ENCODE measurements at regions not wholly inside any gene's neighbourhood (a gene's known extent, or its start where the extent isn't known, plus 50 kb on each side); places are given as distances from the start of the nearest gene placed in this dataset.

- no peak for DNase-seq
Observed at GRCh38 chr13:33891196-33891742, 73.3 kb downstream of the RFC3 start.

- no peak for DNase-seq
Observed at GRCh38 chr13:33893559-33893958, 75.6 kb downstream of the RFC3 start.

GRCh38 chr13:33904431-33904830 lies 86.5 kb downstream of the RFC3 start:
- no peak for DNase-seq

DNA sequence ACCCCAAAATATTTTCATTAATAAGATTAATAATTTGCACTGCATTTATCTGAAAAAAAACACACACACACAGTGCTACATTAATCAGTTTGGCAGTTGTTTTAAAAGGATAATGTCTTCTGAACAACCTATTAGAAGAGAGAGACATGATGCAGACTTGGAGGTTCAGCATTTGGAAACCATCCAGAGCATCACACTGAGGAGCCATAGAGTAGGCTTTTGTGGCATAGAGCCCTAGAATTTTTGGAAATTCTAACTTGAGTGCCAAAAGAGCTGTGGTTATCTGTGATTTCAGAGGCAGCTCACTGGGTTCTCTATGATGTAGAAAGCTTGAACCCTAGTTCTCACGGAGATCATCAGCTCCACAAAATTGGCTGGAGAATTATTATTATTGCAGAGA lies 90.2 kb downstream of the RFC3 start:
- DNase-seq = no peak

GRCh38 chr13:33910255-33910654 lies 92.3 kb downstream of the RFC3 start:
- DNase-seq = no peak

- DNase-seq = no peak
Observed at GRCh38 chr13:33911521-33911920, 93.6 kb downstream of the RFC3 start.

DNA sequence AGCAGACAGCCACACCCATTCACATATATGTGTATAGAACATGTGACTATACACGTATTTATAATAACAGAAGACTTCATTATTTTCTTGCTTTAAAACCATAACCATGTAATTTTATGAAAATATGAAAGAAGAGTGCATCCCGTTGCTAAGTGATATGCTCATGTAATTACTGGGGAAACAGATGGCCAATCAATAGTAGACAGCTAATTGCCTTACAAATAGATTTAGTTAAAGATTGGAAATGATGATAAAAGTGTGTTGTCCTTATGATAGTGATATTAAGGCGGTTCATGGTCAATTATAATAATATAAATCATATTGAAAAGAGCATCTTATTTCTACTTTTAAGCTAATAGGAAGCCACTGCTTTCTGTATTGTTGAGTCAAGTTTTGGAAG lies 95.9 kb downstream of the RFC3 start:
- DNase-seq = no peak

GRCh38 chr13:33917190-33917589 lies 99.2 kb downstream of the RFC3 start:
- no peak for DNase-seq

GRCh38 chr13:33918199-33918932 lies 100.4 kb downstream of the RFC3 start:
- DNase-seq = no peak

DNA sequence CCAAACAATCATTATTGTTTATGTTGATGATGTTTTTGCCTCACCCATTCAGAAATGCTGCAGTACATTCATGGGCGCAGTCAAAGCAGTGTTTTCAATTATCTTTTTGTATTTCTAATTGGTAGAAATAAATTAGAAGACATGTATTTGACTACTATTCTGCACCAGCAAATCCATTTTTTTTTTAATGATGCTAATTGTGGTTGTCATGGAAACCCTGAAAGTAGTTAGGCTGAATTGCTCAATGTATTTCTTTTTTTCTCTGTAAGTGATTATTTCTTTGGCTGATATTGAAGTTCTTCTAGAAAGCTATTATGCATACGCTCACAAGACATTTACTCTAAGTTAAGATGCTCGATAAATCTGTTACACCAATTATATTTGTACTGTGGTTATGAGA lies 101.2 kb downstream of the RFC3 start:
- DNase-seq = no peak

- no peak for DNase-seq
Observed at GRCh38 chr13:33925563-33925962, 107.6 kb downstream of the RFC3 start.

- DNase-seq = no peak
Observed at GRCh38 chr13:33927315-33927714, 109.4 kb downstream of the RFC3 start.

DNA sequence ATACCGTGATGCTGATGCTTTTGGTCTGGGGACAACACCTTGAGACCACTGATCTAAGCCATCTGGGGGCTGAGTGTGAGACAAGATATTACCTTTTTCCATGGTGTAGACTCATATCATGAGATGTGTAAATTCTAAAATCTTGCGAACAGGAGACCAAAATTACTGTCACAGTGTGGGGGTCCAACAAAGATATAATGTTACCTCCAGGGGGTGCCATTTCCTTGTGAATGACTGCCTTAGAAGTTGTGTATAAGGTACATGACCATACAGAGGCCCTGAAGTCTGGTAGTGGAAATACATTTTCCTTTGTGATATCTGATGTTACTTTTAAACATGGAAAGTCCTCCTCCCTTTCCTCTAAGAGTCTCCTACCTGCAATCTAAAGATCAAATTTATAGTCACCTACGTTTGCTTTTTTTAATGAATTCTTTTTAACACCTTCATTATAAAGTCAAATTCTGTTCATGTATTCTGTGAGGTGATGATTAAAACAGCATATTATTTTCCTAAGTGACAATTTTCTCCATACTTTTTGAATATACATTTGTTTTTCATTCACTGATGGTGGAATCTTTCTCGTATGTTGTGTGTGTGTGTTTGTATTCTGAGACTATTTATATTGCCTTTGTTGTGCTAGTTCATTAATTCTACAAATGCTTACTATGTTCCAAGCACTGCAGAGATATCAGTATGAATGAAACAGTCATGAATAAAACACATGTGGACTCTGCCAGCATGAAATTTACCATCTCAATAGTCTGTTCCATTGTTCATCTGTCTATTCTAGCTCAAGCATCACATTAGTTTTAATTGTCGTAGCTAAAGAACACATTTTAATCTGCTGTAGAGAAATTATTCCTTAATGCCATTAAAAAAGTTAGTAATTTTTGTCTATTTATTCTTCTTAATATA lies 113.7 kb downstream of the RFC3 start:
- DNase-seq = no peak

- no peak for DNase-seq
Observed at GRCh38 chr13:33932769-33933406, 114.9 kb downstream of the RFC3 start.

GRCh38 chr13:33933810-33934209 lies 115.9 kb downstream of the RFC3 start:
- no peak for DNase-seq

DNA sequence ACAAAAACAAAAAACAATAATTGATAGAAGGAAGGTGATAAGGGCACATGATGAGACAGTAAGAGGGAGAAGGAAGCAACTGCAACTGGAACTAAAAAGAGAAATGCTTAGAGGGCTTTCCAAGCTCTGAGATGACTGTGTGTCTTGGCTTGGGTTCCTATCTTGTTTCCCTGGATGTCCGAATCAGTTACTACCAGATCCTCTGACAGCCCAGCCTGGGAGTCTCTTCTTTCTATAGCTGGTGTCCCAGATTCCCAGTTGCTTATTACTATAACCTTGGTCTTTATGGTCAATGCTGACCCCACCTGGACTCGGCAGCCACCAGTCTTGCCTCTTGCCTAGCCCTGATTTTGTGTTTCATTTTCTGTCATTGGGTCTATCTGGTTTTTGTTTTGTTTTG lies 116.4 kb downstream of the RFC3 start:
- DNase-seq = no peak

DNA sequence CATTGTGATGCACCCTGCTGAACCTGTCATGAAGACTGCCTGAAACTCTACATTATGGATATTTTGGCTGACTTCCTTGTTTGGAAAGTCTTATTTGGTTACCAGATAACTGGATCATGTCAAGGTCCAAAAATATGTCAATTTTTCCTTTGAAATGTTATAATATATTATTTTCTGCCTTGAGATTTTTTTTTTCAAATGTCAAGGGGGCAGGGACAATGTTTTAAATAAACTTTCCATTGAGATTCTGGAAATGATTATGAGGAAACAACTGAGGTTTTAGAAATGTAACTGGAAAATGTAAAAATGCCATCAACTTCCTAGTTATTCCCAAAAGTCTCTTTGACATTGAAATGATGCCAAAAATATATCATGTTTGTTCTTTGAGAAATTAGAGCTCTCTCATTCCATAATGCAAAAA lies 117.0 kb downstream of the RFC3 start:
- no peak for DNase-seq

DNA sequence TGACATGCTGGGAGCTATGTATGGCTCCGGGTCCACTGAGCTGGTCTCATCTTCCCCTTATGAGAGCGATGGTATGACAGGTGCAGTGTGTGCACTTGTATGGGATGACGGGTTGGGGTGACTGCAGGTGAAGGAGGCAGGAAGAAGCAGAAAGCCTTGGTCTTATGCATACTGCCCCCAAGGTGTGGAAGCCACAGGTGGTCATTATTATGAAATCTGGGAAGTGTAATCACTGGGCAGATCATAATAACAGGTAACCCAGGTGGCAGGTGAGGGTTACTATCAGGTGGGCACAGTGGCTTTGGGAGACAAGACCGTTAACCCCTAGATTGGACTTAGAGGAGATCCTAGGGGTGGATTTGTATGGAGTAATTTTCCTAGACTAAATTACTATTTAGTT lies 118.0 kb downstream of the RFC3 start:
- DNase-seq = no peak

GRCh38 chr13:33937373-33938098 lies 119.6 kb downstream of the RFC3 start:
- no peak for DNase-seq

DNA sequence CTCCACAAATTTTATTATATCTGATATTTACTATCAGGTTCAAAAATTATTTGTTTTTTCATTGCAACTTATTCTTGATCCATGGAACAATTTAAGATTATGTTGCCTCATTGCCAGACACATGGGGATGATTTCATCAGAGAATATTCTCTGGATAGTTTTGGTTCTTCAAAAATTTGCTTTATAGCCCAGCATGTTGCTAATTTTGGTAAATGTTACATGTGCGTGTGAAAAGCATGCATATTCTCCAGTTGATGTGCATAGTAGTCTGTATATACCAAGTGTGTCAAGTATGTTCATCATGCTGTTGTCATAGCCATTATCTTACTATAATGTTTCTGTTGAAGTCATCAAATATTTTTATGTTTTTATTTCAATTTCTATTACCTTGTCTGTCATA lies 122.3 kb downstream of the RFC3 start:
- no peak for DNase-seq

DNA sequence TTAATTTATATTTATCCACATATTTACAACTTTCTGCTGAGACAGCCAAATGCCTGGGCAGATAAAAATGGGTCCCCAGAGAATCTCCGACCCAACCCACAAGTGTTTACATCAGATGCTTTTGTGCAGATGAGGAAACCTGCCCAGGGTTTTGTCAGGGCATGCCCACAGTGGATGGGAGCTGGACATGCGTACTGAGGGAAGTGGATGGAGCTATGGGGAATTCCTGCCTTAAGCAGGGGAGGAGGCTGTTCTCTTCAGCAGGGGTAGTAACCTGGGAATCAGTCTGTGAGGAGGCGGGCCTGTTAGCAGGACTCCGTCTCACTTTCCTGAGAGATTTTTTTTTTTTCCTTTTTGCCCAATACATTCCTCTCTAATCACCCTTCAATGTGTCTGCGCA lies 122.9 kb downstream of the RFC3 start:
- DNase-seq = no peak

- no peak for DNase-seq
Observed at GRCh38 chr13:33945477-33945876, 127.5 kb downstream of the RFC3 start.

- DNase-seq = no peak
Observed at GRCh38 chr13:33953203-33953602, 135.3 kb downstream of the RFC3 start.

All from CD4-positive, alpha-beta T cell treated with Interleukin-12 subunit alpha and Interleukin-12 subunit beta, for 1 hour (primary cell).